ENCODE measurements at regions not wholly inside any gene's neighbourhood (a gene's known extent, or its start where the extent isn't known, plus 50 kb on each side); places are given as distances from the start of the nearest gene placed in this dataset.

- H3K4me3 ChIP-seq (ENCODE audit: low read length) = no peak overlapping the region
- intact Hi-C loops (cut with DNase I, micrococcal nuclease) = no loop called here
- H3K4me1 ChIP-seq (ENCODE audit: insufficient read depth, low read length) = no peaks in the 10 kb centered on the region
- Mint-ChIP-seq H3K27me3 (no peaks in the 10 kb centered on the region), H3K4me3 (no peak overlapping the region), H3K27ac (no peak overlapping the region), H3K36me3 (ENCODE audit: low read depth) (no peaks in the 10 kb centered on the region), H3K4me1 (ENCODE audit: low read depth) (no peaks in the 10 kb centered on the region), H3K9me3 (no peaks in the 10 kb centered on the region)
- H3K27me3 ChIP-seq (ENCODE audit: control insufficient read depth in 1 of 2, insufficient read depth in 2 of 2, low read length in 2 of 2) = no peaks in the 10 kb centered on the region
- ATAC-seq (ENCODE audit: poor library complexity) (no peak), DNase-seq (no peak)
- CTCF ChIA-PET = no interaction called here
- no peak overlapping the region for H3K27ac ChIP-seq (ENCODE audit: low read depth in 1 of 2, low read length in 2 of 2)
- TF ChIP-seq CTCF (IDR thresholded peaks at IDR 0.05) = no peak
- H3K36me3 ChIP-seq (ENCODE audit: insufficient read depth, low read length) = no peaks in the 10 kb centered on the region
- no peaks in the 10 kb centered on the region for H3K9me3 ChIP-seq (ENCODE audit: control insufficient read depth in 1 of 2, insufficient read depth in 1 of 2, low read length in 2 of 2)
- POLR2A ChIA-PET = no interaction called here
These were observed 176.2 kb downstream of the RFC3 start for GRCh38 chr13:33994198-33994597.

GRCh38 chr13:33994826-33995502 lies 177.0 kb downstream of the RFC3 start:
- Mint-ChIP-seq H3K27me3 (no peaks in the 10 kb centered on the region), H3K27ac (no peak overlapping the region)
- POLR2A ChIA-PET = no interaction called here

GRCh38 chr13:33996636-33997035 lies 178.7 kb downstream of the RFC3 start:
- intact Hi-C loops (cut with DNase I, micrococcal nuclease) = no loop called here
- H3K9me3 Mint-ChIP-seq = no peaks in the 10 kb centered on the region
- Histone ChIP-seq H3K27ac (ENCODE audit: low read depth in 1 of 2, low read length in 2 of 2) (no peak overlapping the region), H3K27me3 (ENCODE audit: control insufficient read depth in 1 of 2, insufficient read depth in 2 of 2, low read length in 2 of 2) (no peaks in the 10 kb centered on the region), H3K4me1 (ENCODE audit: insufficient read depth, low read length) (no peaks in the 10 kb centered on the region), H3K36me3 (ENCODE audit: insufficient read depth, low read length) (no peaks in the 10 kb centered on the region), H3K9me3 (ENCODE audit: control insufficient read depth in 1 of 2, insufficient read depth in 1 of 2, low read length in 2 of 2) (no peaks in the 10 kb centered on the region), H3K4me3 (ENCODE audit: low read length) (no peak overlapping the region)
- H3K27ac Mint-ChIP-seq = no peak overlapping the region
- no peaks in the 10 kb centered on the region for H3K36me3 Mint-ChIP-seq (ENCODE audit: low read depth)
- POLR2A ChIA-PET = no interaction called here
- no peak overlapping the region for H3K4me3 Mint-ChIP-seq
- DNase-seq = no peak
- TF ChIP-seq CTCF (IDR thresholded peaks at IDR 0.05) = no peak
- no peaks in the 10 kb centered on the region for H3K4me1 Mint-ChIP-seq (ENCODE audit: low read depth)
- ATAC-seq (ENCODE audit: poor library complexity) = no peak
- H3K27me3 Mint-ChIP-seq = no peaks in the 10 kb centered on the region
- CTCF ChIA-PET = no interaction called here

More at GRCh38 chr13:33994826-33995502, 177.0 kb downstream of the RFC3 start:
- no peaks in the 10 kb centered on the region for H3K9me3 ChIP-seq (ENCODE audit: control insufficient read depth in 1 of 2, insufficient read depth in 1 of 2, low read length in 2 of 2)
- no peak overlapping the region for H3K4me3 Mint-ChIP-seq
- no peaks in the 10 kb centered on the region for H3K4me1 ChIP-seq (ENCODE audit: insufficient read depth, low read length)
- no peaks in the 10 kb centered on the region for H3K27me3 ChIP-seq (ENCODE audit: control insufficient read depth in 1 of 2, insufficient read depth in 2 of 2, low read length in 2 of 2)
- intact Hi-C loops (cut with DNase I, micrococcal nuclease) = no loop called here
- H3K36me3 ChIP-seq (ENCODE audit: insufficient read depth, low read length) = no peaks in the 10 kb centered on the region
- no peak overlapping the region for H3K27ac ChIP-seq (ENCODE audit: low read depth in 1 of 2, low read length in 2 of 2)
- no peaks in the 10 kb centered on the region for H3K36me3 Mint-ChIP-seq (ENCODE audit: low read depth)
- CTCF ChIA-PET = no interaction called here
- no peak overlapping the region for H3K4me3 ChIP-seq (ENCODE audit: low read length)
- ATAC-seq (ENCODE audit: poor library complexity) (no peak), DNase-seq (no peak)
- TF ChIP-seq CTCF (IDR thresholded peaks at IDR 0.05) = no peak
- H3K4me1 Mint-ChIP-seq (ENCODE audit: low read depth) = no peaks in the 10 kb centered on the region
- no peaks in the 10 kb centered on the region for H3K9me3 Mint-ChIP-seq
